ENCODE measurements at regions not wholly inside any gene's neighbourhood (a gene's known extent, or its start where the extent isn't known, plus 50 kb on each side); places are given as distances from the start of the nearest gene placed in this dataset.

DNA sequence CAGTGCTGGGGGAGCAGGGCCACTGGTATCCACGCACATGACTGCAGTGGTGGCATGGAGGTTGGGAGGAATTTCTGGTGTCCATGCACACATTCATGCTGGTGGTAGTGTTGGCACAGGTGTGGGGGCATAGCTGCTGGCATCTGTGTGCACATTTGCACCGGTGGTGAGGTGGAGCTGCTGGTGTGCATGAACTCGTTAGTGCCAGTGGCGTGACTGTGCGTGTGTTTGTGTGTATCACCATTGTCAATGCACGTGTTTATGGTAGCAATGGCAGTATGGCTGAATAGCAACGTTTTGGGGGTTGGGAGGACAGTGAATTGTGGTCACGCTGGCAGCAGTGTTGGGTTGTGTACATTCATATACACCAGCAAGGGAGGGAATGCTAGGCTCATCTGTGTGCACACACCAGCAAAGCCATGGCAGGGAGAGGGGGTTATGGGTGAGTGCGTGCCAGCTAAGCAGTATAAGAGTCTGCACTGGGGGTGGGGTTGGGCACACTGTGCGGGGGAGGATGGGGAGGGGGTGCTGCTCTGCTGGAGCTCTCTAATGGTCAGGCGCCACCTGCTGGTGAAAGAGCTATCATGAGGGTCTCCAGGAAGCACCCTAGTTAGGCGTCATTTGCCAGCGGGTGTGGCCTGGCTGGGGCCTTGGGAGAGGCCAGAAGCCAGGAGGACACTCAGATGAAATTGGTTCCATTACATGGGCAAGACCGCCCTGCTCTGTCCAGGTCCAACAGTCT, 626.1 kb upstream of the ID4 start:
- Histone ChIP-seq H3K4me3 (ENCODE audit: insufficient read depth, low read length, poor library complexity, severe bottlenecking) (no peak overlapping the region), H4K20me1 (ENCODE audit: low read depth, low read length) (no peaks in the 10 kb centered on the region), H3K9me3 (ENCODE audit: insufficient read depth, low read length) (no peaks in the 10 kb centered on the region), H3K79me2 (ENCODE audit: insufficient read depth, low read length) (no peaks in the 10 kb centered on the region), H3K4me2 (ENCODE audit: low read depth, low read length, poor library complexity, severe bottlenecking) (no peak overlapping the region), H3K9me2 (replicated peaks; ENCODE audit: insufficient read depth, low read length) (no peaks in the 10 kb centered on the region), H3K36me3 (ENCODE audit: low read length) (no peaks in the 10 kb centered on the region), H3F3A (ENCODE audit: insufficient read depth) (no peaks in the 10 kb centered on the region), H2AFZ (ENCODE audit: low read depth, low read length, severe bottlenecking) (no peak overlapping the region), H3K27me3 (ENCODE audit: low read length) (no peaks in the 10 kb centered on the region), H3K9ac (ENCODE audit: low read length) (no peak overlapping the region), H3K27ac (ENCODE audit: low read depth, low read length) (no peak overlapping the region)
- TF ChIP-seq, protein P1, sequence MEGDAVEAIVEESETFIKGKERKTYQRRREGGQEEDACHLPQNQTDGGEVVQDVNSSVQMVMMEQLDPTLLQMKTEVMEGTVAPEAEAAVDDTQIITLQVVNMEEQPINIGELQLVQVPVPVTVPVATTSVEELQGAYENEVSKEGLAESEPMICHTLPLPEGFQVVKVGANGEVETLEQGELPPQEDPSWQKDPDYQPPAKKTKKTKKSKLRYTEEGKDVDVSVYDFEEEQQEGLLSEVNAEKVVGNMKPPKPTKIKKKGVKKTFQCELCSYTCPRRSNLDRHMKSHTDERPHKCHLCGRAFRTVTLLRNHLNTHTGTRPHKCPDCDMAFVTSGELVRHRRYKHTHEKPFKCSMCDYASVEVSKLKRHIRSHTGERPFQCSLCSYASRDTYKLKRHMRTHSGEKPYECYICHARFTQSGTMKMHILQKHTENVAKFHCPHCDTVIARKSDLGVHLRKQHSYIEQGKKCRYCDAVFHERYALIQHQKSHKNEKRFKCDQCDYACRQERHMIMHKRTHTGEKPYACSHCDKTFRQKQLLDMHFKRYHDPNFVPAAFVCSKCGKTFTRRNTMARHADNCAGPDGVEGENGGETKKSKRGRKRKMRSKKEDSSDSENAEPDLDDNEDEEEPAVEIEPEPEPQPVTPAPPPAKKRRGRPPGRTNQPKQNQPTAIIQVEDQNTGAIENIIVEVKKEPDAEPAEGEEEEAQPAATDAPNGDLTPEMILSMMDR (IDR thresholded peaks at IDR 0.05; ENCODE audit: insufficient read depth, low read length, poor library complexity, severe bottlenecking), result peak; percentile 74
- TF ChIP-seq EZH2phosphoT487 (conservative IDR thresholded peaks at IDR 0.05; ENCODE audit: low read length), result no peak

DNA sequence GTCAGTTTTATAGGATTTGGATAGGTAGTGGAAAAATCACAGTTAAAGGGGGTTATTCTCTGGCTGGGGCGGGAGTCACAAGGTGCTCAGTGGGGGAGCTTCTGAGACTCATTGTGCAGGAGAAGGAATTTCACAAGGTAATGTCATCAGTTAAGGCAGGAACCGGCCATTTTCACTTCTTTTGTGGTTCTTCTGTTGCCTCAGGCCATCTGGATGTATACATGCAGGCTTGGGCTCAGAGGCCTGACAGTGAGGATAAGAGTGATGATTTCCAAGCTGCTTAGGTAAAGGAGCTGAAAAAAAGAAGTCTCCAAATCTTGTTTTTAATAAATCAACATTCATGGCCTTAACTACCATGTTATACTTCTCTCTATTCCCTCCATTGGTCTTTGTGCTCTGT, 622.9 kb upstream of the ID4 start:
- Histone ChIP-seq H2AFZ (ENCODE audit: low read depth, low read length, severe bottlenecking) (no peak overlapping the region), H3F3A (ENCODE audit: insufficient read depth) (no peaks in the 10 kb centered on the region), H3K27ac (ENCODE audit: low read depth, low read length) (no peak overlapping the region), H4K20me1 (ENCODE audit: low read depth, low read length) (no peaks in the 10 kb centered on the region), H3K36me3 (ENCODE audit: low read length) (no peaks in the 10 kb centered on the region), H3K79me2 (ENCODE audit: insufficient read depth, low read length) (no peaks in the 10 kb centered on the region), H3K27me3 (ENCODE audit: low read length) (no peaks in the 10 kb centered on the region), H3K9me3 (ENCODE audit: insufficient read depth, low read length) (no peaks in the 10 kb centered on the region), H3K9ac (ENCODE audit: low read length) (no peak overlapping the region), H3K4me3 (ENCODE audit: insufficient read depth, low read length, poor library complexity, severe bottlenecking) (no peak overlapping the region), H3K4me2 (ENCODE audit: low read depth, low read length, poor library complexity, severe bottlenecking) (no peak overlapping the region), H3K9me2 (replicated peaks; ENCODE audit: insufficient read depth, low read length) (no peaks in the 10 kb centered on the region)
- TF ChIP-seq, protein P1 (IDR thresholded peaks at IDR 0.05; ENCODE audit: insufficient read depth, low read length, poor library complexity, severe bottlenecking), result no peak
- TF ChIP-seq EZH2phosphoT487 (conservative IDR thresholded peaks at IDR 0.05; ENCODE audit: low read length), result no peak

DNA sequence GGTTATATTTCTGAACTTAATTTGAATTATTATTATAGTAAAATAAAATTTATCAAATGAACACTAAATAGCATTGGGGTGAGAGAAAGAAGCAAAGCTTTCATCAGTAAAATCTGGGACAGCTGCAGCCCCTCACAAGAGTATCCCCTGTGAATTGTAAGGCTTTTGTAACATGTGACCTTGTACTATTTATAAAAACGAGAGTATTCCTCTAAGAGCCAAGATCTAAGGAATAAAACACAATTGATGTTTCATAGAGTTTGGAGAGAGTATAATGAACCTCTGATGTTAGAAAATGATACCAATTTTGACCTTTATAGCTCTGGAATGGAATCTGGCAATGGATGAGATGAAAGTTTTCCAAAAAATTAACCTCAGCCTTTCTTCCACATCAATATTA, 617.2 kb upstream of the ID4 start:
- H2AFZ ChIP-seq (ENCODE audit: low read depth, low read length, severe bottlenecking), result no peak overlapping the region
- H3K4me2 ChIP-seq (ENCODE audit: low read depth, low read length, poor library complexity, severe bottlenecking), result no peak overlapping the region
- no peaks in the 10 kb centered on the region for H3K79me2 ChIP-seq (ENCODE audit: insufficient read depth, low read length)
- H3F3A ChIP-seq (ENCODE audit: insufficient read depth), result no peaks in the 10 kb centered on the region
- no peak overlapping the region for H3K9ac ChIP-seq (ENCODE audit: low read length)
- no peak overlapping the region for H3K4me3 ChIP-seq (ENCODE audit: insufficient read depth, low read length, poor library complexity, severe bottlenecking)
- H3K36me3 ChIP-seq (ENCODE audit: low read length), result no peaks in the 10 kb centered on the region
- no peaks in the 10 kb centered on the region for H4K20me1 ChIP-seq (ENCODE audit: low read depth, low read length)
- no peaks in the 10 kb centered on the region for H3K9me2 ChIP-seq (replicated peaks; ENCODE audit: insufficient read depth, low read length)
- no peaks in the 10 kb centered on the region for H3K9me3 ChIP-seq (ENCODE audit: insufficient read depth, low read length)
- no peaks in the 10 kb centered on the region for H3K27me3 ChIP-seq (ENCODE audit: low read length)
- TF ChIP-seq EZH2phosphoT487 (conservative IDR thresholded peaks at IDR 0.05; ENCODE audit: low read length), result no peak
- TF ChIP-seq, protein P1 (IDR thresholded peaks at IDR 0.05; ENCODE audit: insufficient read depth, low read length, poor library complexity, severe bottlenecking), result no peak
- H3K27ac ChIP-seq (ENCODE audit: low read depth, low read length), result no peak overlapping the region
